HepG2 (cell line): ENCODE measurements at regions not wholly inside any gene's neighbourhood (a gene's known extent, or its start where the extent isn't known, plus 50 kb on each side); places are given as distances from the start of the nearest gene placed in this dataset.
A peak's percentile ranks its signal among the peaks of the same experiment; 100 is the strongest.

Source experiments
- ATAC-seq: fragments of 200-7000 bp; cut with Tn5 transposase; 3 replicates; pipeline ENCODE4 v1.9.1; 2020; ENCODE audit warnings: mild to moderate bottlenecking, moderate library complexity
- BruUV-seq: library from RNA; stranded (reverse); fragments of 400-500 nt; replicated peaks from 2 replicates; lab custom pipeline; 2021; lab: Mats Ljungman, UMichigan
- CTCF ChIA-PET: fragments of 300-600 bp; formaldehyde crosslinking; extraction: SDS; loops from one replicate; lab custom pipeline; 2021; ENCODE audit warnings: low total read pairs, inconsistent platforms, low intra/inter-chr PET ratio; lab: Yijun Ruan, JAX
- POLR2A ChIA-PET: fragments of 350-600 bp; sonication (Branson Sonifier 250); formaldehyde crosslinking; loops from one replicate; lab custom pipeline; 2020; ENCODE audit warnings: antibody characterized with exemption, inconsistent platforms; lab: Yijun Ruan, JAX
- DNase-seq: peaks from one replicate; pipeline ENCODE4 v3.0.0-alpha.2; 2015; ENCODE audit warnings: low spot score
- FAIRE-seq: peaks from 3 replicates; lab custom pipeline; 2011; peaks lifted over from hg19 to GRCh38; lab: Jason Lieb, UNC
- H2AFZ ChIP-seq: one replicate; pipeline ENCODE4 v1.6.1; 2011; ENCODE audit warnings: low read length, inconsistent platforms
- H3K27ac ChIP-seq: fragments of 300-600 bp; 3 replicates; pipeline ENCODE4 v1.8.0; 2011; ENCODE audit warnings: mixed run types, mild to moderate bottlenecking, mixed read lengths, low read length, inconsistent platforms; ENCODE audit not compliant: insufficient read depth; ENCODE audit errors: extremely low read length
- H3K27me3 ChIP-seq, 2 experiments: fragments of 200-600 bp in 1 of 2; 2 replicates in 1 of 2; 3 replicates in 1 of 2; pipeline versions ENCODE4 v1.6.0 to v1.8.0; 2011; ENCODE audit warnings: low read length in 2 of 2, mild to moderate bottlenecking in 2 of 2, moderate library complexity in 2 of 2, inconsistent platforms in 1 of 2; ENCODE audit not compliant: insufficient read depth in 2 of 2, control insufficient read depth in 1 of 2
- H3K36me3 ChIP-seq, 2 experiments: fragments of 200-600 bp in 1 of 2; replicated peaks in 1 of 2; 2 replicates in 1 of 2; 3 replicates in 1 of 2; pipeline versions ENCODE4 v1.5.1 to v1.8.0; 2011; ENCODE audit warnings: low read length in 2 of 2, inconsistent platforms in 1 of 2; ENCODE audit not compliant: insufficient read depth in 2 of 2, control insufficient read depth in 1 of 2
- H3K4me1 ChIP-seq: 2 replicates; pipeline ENCODE4 v1.5.1; 2012; ENCODE audit warnings: low read length, inconsistent platforms; ENCODE audit not compliant: insufficient read depth
- H3K4me2 ChIP-seq: 2 replicates; pipeline ENCODE4 v1.6.0; 2011; ENCODE audit warnings: low read depth, low read length, inconsistent platforms
- H3K4me3 ChIP-seq, 3 experiments: fragments of 200-600 bp in 1 of 3; sonication (generic), shearing (Covaris generic) in 1 of 3; replicated peaks in 1 of 3; 2 replicates each; pipeline ENCODE4 v1.5.1; 2011 to 2016; ENCODE audit warnings: low read length in 3 of 3, inconsistent platforms in 2 of 3, low read depth in 2 of 3, mild to moderate bottlenecking in 2 of 3, control low read depth in 1 of 3, mixed read lengths in 1 of 3; ENCODE audit not compliant: insufficient read depth in 1 of 3
- H3K79me2 ChIP-seq: one replicate; pipeline ENCODE4 v1.6.1; 2011; ENCODE audit warnings: low read length, inconsistent platforms; ENCODE audit not compliant: insufficient read depth
- H3K9ac ChIP-seq: 2 replicates; pipeline ENCODE4 v1.6.0; 2011; ENCODE audit warnings: mild to moderate bottlenecking, low read depth, low read length, inconsistent platforms; ENCODE audit not compliant: insufficient read depth
- H3K9me3 ChIP-seq: 2 replicates; pipeline ENCODE4 v1.5.1; 2012; ENCODE audit warnings: mild to moderate bottlenecking, low read length
- H4K20me1 ChIP-seq: 2 replicates; pipeline ENCODE4 v1.6.0; 2011; ENCODE audit warnings: inconsistent platforms, mild to moderate bottlenecking, low read length, moderate library complexity; ENCODE audit not compliant: insufficient read depth
- ARID2 ChIP-seq: sonication (generic); formaldehyde crosslinking; IDR thresholded peaks from 2 replicates; pipeline ENCODE4 v1.8.1; 2022; ENCODE audit warnings: mild to moderate bottlenecking, missing genetic modification reagents, borderline replicate concordance
- KDM2A ChIP-seq: sonication (generic); formaldehyde crosslinking; IDR thresholded peaks from 2 replicates; pipeline ENCODE4 v1.4.0; 2020; ENCODE audit warnings: low read depth, missing genetic modification reagents, borderline replicate concordance
- KLF12 ChIP-seq: sonication (generic); formaldehyde crosslinking; IDR thresholded peaks from 2 replicates; pipeline ENCODE4 v1.4.0; 2020; ENCODE audit warnings: missing genetic modification reagents, borderline replicate concordance
- NCOR1 ChIP-seq: fragments of 200-600 bp; sonication (generic); IDR thresholded peaks from 2 replicates; pipeline ENCODE4 v1.7.0; 2017; ENCODE audit warnings: antibody characterized with exemption, low read length, borderline replicate concordance
- NPAS2 ChIP-seq: sonication (generic); formaldehyde crosslinking; IDR thresholded peaks from 2 replicates; pipeline ENCODE4 v1.8.0; 2022; ENCODE audit warnings: mild to moderate bottlenecking, missing genetic modification reagents, borderline replicate concordance
- PAWR ChIP-seq: sonication (generic); formaldehyde crosslinking; IDR thresholded peaks from 2 replicates; pipeline ENCODE4 v1.4.0; 2020; ENCODE audit warnings: missing genetic modification reagents, mild to moderate bottlenecking, borderline replicate concordance
- SIN3A ChIP-seq: IDR thresholded peaks from 2 replicates; pipeline ENCODE4 v1.6.1; 2011; ENCODE audit warnings: low read depth, mild to moderate bottlenecking, control low read depth, low read length, borderline replicate concordance
- SIX4 ChIP-seq: sonication (generic); formaldehyde crosslinking; IDR thresholded peaks from 2 replicates; pipeline ENCODE4 v1.4.0; 2020; ENCODE audit warnings: missing genetic modification reagents
- STAG1 ChIP-seq: sonication (generic); formaldehyde crosslinking; IDR thresholded peaks from 2 replicates; pipeline ENCODE4 v1.4.0; 2020; ENCODE audit warnings: missing genetic modification reagents
- ZC3H4 ChIP-seq: sonication (generic); formaldehyde crosslinking; IDR thresholded peaks from 2 replicates; pipeline ENCODE4 v1.4.0; 2020; ENCODE audit warnings: missing genetic modification reagents, borderline replicate concordance
- ZNF138 ChIP-seq: sonication (generic); formaldehyde crosslinking; IDR thresholded peaks from 2 replicates; pipeline ENCODE4 v1.5.0; 2020; ENCODE audit warnings: mild to moderate bottlenecking, low read depth, missing genetic modification reagents
- ZNF20 ChIP-seq: sonication (generic); formaldehyde crosslinking; IDR thresholded peaks from 2 replicates; pipeline ENCODE4 v1.4.0; 2020; ENCODE audit warnings: mild to moderate bottlenecking, moderate library complexity, missing genetic modification reagents
- ZNF644 ChIP-seq: IDR thresholded peaks from 2 replicates; pipeline ENCODE4 v1.6.1; 2016; ENCODE audit warnings: low read depth
- ZNF737 ChIP-seq: sonication (generic); formaldehyde crosslinking; IDR thresholded peaks from 2 replicates; pipeline ENCODE4 v1.5.0; 2020; ENCODE audit warnings: missing genetic modification reagents, mild to moderate bottlenecking, borderline replicate concordance
- WGBS: methylation state at CpG from one replicate; pipeline ENCODE4 v1.1.6; 2017; ENCODE audit warnings: low lambda C conversion rate; 5-methylcytosine and 5-hydroxymethylcytosine counted together
- in situ Hi-C: cut with HindIII; loops from 2 replicates; pipeline ENCODE4 v1.10.0; 2017; ENCODE audit warnings: low pct_unique_long_range_greater_than_20kb; ENCODE audit not compliant: extremely low pct_ligation_motif_present
- intact Hi-C: fragments of 100-400 bp; cut with micrococcal nuclease; formaldehyde crosslinking; loops from one replicate; pipeline ENCODE4 v1.10.0; 2022; ENCODE audit not compliant: unreplicated experiment
- TF ChIP-seq, protein P1 (sequence below), 2 experiments: sonication (generic) in 1 of 2; formaldehyde crosslinking in 1 of 2; IDR thresholded peaks; 2 replicates each; pipeline versions ENCODE4 v1.4.0 to v1.6.1; 2018 to 2020; ENCODE audit warnings: missing genetic modification reagents in 2 of 2, borderline replicate concordance in 1 of 2, low read depth in 1 of 2, mild to moderate bottlenecking in 1 of 2, missing biosample characterization in 1 of 2
- TF ChIP-seq, protein P2 (sequence below): sonication (generic); formaldehyde crosslinking; IDR thresholded peaks from 2 replicates; pipeline ENCODE4 v1.5.1; 2020; ENCODE audit warnings: missing genetic modification reagents, mild to moderate bottlenecking, borderline replicate concordance
- TF ChIP-seq, protein P3 (sequence below): sonication (generic); formaldehyde crosslinking; IDR thresholded peaks from 2 replicates; pipeline ENCODE4 v1.5.0; 2020; ENCODE audit warnings: mild to moderate bottlenecking, missing genetic modification reagents
- TF ChIP-seq, protein P4 (sequence below): IDR thresholded peaks from 2 replicates; pipeline ENCODE4 v1.6.1; 2016; ENCODE audit warnings: low read depth

DNA sequence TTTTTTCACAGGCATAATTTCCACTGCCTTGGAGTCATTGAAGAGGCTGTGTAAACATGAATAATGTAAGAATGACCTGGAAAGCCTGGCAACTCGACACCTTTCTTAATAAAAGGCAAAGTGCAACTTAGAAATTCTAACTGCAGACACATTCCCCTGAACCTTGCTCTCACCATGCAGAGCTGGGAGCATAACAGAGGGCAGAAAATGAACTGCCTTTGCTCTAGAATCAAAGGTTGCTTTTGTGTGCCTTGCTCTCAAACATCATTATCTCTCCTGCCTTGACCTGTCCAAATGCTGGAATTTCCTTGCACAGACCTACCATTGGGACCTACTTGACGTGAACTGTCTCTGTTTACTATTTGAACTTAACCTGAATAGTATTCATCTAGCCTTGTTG lies 462.0 kb upstream of the ZNF462 start (continued):
- TF ChIP-seq, protein P1, sequence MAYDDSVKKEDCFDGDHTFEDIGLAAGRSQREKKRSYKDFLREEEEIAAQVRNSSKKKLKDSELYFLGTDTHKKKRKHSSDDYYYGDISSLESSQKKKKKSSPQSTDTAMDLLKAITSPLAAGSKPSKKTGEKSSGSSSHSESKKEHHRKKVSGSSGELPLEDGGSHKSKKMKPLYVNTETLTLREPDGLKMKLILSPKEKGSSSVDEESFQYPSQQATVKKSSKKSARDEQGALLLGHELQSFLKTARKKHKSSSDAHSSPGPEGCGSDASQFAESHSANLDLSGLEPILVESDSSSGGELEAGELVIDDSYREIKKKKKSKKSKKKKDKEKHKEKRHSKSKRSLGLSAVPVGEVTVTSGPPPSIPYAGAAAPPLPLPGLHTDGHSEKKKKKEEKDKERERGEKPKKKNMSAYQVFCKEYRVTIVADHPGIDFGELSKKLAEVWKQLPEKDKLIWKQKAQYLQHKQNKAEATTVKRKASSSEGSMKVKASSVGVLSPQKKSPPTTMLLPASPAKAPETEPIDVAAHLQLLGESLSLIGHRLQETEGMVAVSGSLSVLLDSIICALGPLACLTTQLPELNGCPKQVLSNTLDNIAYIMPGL (CRISPR knock-in tag; IDR thresholded peaks at IDR 0.05; ENCODE audit: borderline replicate concordance in 1 of 2, low read depth in 1 of 2): no peak
- no peak for TF ChIP-seq ZNF20

DNA sequence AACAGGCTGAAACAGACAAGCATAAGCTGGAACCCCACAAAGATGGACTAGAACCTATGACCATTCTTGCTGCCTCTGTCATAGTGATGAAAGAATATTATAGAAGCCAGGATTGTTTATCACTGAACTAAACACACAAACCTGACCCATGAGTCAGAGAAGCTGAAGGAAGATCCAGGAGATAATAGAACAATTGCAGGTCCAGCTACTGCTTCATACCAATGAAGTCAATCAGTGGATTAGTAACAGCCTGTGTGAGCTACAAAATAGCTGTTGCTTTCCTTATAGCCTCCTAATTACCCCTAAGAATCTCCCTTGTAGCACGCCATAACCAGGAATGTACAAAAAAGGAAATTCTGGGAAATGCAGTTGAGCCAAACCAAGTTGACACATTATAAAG lies 459.9 kb upstream of the ZNF462 start:
- no peak; the same call in 2 of the 3 replicates for ATAC-seq
- H3K36me3 ChIP-seq: no peaks in the 10 kb centered on the region
- H3K27ac ChIP-seq: no peak overlapping the region
- H3K79me2 ChIP-seq: no peaks in the 10 kb centered on the region
- H3K4me1 ChIP-seq: peaks cover 18% of the 10 kb centered on the region; the same call in 1 of the 2 replicates
- ChIA-PET POLR2A (no interaction called here), CTCF (no interaction called here)
- H2AFZ ChIP-seq: no peak overlapping the region
- H3K9ac ChIP-seq: no peak overlapping the region
- no peaks in the 10 kb centered on the region for H4K20me1 ChIP-seq
- DNase-seq: peak; percentile 10
- BruUV-seq: no TSS peak
- peaks cover 10% of the 10 kb centered on the region; the same call in 1 of the 2 replicates for H3K9me3 ChIP-seq
- H3K27me3 ChIP-seq: no peaks in the 10 kb centered on the region
- in situ Hi-C loops: no loop called here
- no peak overlapping the region for H3K4me3 ChIP-seq
- no peak for FAIRE-seq
- no peak overlapping the region for H3K4me2 ChIP-seq
- WGBS: 0% methylated on average over 1 of the region's 1 CpG
- intact Hi-C loops: no loop called here
- TF ChIP-seq, protein P2, sequence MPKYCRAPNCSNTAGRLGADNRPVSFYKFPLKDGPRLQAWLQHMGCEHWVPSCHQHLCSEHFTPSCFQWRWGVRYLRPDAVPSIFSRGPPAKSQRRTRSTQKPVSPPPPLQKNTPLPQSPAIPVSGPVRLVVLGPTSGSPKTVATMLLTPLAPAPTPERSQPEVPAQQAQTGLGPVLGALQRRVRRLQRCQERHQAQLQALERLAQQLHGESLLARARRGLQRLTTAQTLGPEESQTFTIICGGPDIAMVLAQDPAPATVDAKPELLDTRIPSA: no peak
- TF ChIP-seq ZC3H4 (CRISPR knock-in tag) (no peak), SIN3A (no peak), NPAS2 (CRISPR knock-in tag) (no peak), ZNF644 (CRISPR knock-in tag) (no peak), PAWR (CRISPR knock-in tag) (no peak), KDM2A (no peak), KLF12 (CRISPR knock-in tag) (no peak), STAG1 (CRISPR knock-in tag) (no peak), ZNF737 (CRISPR knock-in tag) (no peak), ARID2 (CRISPR knock-in tag) (no peak), SIX4 (CRISPR knock-in tag) (no peak), ZNF138 (CRISPR knock-in tag) (no peak), NCOR1 (no peak)
- TF ChIP-seq, protein P3, sequence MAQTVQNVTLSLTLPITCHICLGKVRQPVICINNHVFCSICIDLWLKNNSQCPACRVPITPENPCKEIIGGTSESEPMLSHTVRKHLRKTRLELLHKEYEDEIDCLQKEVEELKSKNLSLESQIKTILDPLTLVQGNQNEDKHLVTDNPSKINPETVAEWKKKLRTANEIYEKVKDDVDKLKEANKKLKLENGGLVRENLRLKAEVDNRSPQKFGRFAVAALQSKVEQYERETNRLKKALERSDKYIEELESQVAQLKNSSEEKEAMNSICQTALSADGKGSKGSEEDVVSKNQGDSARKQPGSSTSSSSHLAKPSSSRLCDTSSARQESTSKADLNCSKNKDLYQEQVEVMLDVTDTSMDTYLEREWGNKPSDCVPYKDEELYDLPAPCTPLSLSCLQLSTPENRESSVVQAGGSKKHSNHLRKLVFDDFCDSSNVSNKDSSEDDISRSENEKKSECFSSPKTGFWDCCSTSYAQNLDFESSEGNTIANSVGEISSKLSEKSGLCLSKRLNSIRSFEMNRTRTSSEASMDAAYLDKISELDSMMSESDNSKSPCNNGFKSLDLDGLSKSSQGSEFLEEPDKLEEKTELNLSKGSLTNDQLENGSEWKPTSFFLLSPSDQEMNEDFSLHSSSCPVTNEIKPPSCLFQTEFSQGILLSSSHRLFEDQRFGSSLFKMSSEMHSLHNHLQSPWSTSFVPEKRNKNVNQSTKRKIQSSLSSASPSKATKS: no peak
- TF ChIP-seq, protein P4, sequence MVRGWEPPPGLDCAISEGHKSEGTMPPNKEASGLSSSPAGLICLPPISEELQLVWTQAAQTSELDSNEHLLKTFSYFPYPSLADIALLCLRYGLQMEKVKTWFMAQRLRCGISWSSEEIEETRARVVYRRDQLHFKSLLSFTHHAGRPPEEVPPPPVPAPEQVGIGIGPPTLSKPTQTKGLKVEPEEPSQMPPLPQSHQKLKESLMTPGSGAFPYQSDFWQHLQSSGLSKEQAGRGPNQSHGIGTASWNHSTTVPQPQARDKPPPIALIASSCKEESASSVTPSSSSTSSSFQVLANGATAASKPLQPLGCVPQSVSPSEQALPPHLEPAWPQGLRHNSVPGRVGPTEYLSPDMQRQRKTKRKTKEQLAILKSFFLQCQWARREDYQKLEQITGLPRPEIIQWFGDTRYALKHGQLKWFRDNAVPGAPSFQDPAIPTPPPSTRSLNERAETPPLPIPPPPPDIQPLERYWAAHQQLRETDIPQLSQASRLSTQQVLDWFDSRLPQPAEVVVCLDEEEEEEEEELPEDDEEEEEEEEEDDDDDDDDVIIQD: no peak
